Dermis blood vessel endothelial cell (primary cell): ENCODE measurements at regions not wholly inside any gene's neighbourhood (a gene's known extent, or its start where the extent isn't known, plus 50 kb on each side); places are given as distances from the start of the nearest gene placed in this dataset.

Source experiments
- DNase-seq: peaks from one replicate; pipeline ENCODE4 v3.0.0; 2010

- no peak for DNase-seq
Measured at GRCh38 chr1:30192969-30193630, 530.3 kb downstream of the MATN1 start.

GRCh38 chr1:30191154-30191702, 532.2 kb downstream of the MATN1 start:
- DNase-seq, result no peak

- no peak for DNase-seq
Measured at GRCh38 chr1:30190511-30191153, 532.8 kb downstream of the MATN1 start.

- no peak for DNase-seq
Measured at GRCh38 chr1:30189818-30190500, 533.4 kb downstream of the MATN1 start.

- no peak for DNase-seq
Measured at GRCh38 chr1:30188999-30189398, 534.4 kb downstream of the MATN1 start.

- DNase-seq, result no peak
Measured at GRCh38 chr1:30188329-30188728, 535.1 kb downstream of the MATN1 start.

- no peak for DNase-seq
Measured at GRCh38 chr1:30187413-30188023, 535.9 kb downstream of the MATN1 start.

- DNase-seq, result no peak
Measured at GRCh38 chr1:30186586-30186985, 536.8 kb downstream of the MATN1 start.

GRCh38 chr1:30185809-30186208, 537.6 kb downstream of the MATN1 start:
- no peak for DNase-seq

GRCh38 chr1:30185313-30185712, 538.1 kb downstream of the MATN1 start:
- DNase-seq, result no peak

- no peak for DNase-seq
Measured at GRCh38 chr1:30184393-30185141, 538.8 kb downstream of the MATN1 start.

GRCh38 chr1:30183895-30184294, 539.5 kb downstream of the MATN1 start:
- no peak for DNase-seq

- DNase-seq, result no peak
Measured at GRCh38 chr1:30183006-30183405, 540.4 kb downstream of the MATN1 start.

GRCh38 chr1:30179942-30180543, 543.3 kb downstream of the MATN1 start:
- DNase-seq, result no peak

GRCh38 chr1:30176477-30176876, 546.9 kb downstream of the MATN1 start:
- DNase-seq, result no peak

GRCh38 chr1:30174499-30174898, 548.9 kb downstream of the MATN1 start:
- DNase-seq, result no peak

GRCh38 chr1:30173560-30173959, 549.8 kb downstream of the MATN1 start:
- DNase-seq, result no peak

GRCh38 chr1:30172757-30173156, 550.6 kb downstream of the MATN1 start:
- no peak for DNase-seq

GRCh38 chr1:30172299-30172694, 551.1 kb downstream of the MATN1 start:
- DNase-seq, result no peak

- no peak for DNase-seq
Measured at GRCh38 chr1:30171537-30172298, 551.7 kb downstream of the MATN1 start.

- no peak for DNase-seq
Measured at GRCh38 chr1:30169269-30169668, 554.1 kb downstream of the MATN1 start.
